Loucy (cell line): ENCODE measurements at regions not wholly inside any gene's neighbourhood (a gene's known extent, or its start where the extent isn't known, plus 50 kb on each side); places are given as distances from the start of the nearest gene placed in this dataset.

Experiments
- H2AFZ ChIP-seq: fragments of 200-600 bp; sonication (generic); 2 replicates; pipeline ENCODE4 v1.6.0; 2016; ENCODE audit warnings: antibody characterized with exemption, mild to moderate bottlenecking, low read length, moderate library complexity
- H3F3A ChIP-seq: fragments of 200-600 bp; 2 replicates; pipeline ENCODE4 v1.6.0; 2016; ENCODE audit warnings: antibody characterized with exemption, low read depth, mild to moderate bottlenecking
- H3K27me3 ChIP-seq: fragments of 200-600 bp; sonication (generic); 2 replicates; pipeline ENCODE4 v1.6.1; 2014; ENCODE audit warnings: low read length, mild to moderate bottlenecking; ENCODE audit not compliant: insufficient read depth, poor library complexity, severe bottlenecking
- H3K36me3 ChIP-seq: fragments of 200-600 bp; sonication (generic); 2 replicates; pipeline ENCODE4 v1.6.1; 2016; ENCODE audit warnings: low read length; ENCODE audit not compliant: insufficient read depth
- H3K4me1 ChIP-seq: fragments of 200-600 bp; sonication (generic); 2 replicates; pipeline ENCODE4 v1.5.1; 2014; ENCODE audit warnings: low read length, mild to moderate bottlenecking; ENCODE audit not compliant: insufficient read depth, poor library complexity, severe bottlenecking
- H3K4me2 ChIP-seq: fragments of 200-600 bp; sonication (generic); 2 replicates; pipeline ENCODE4 v1.6.0; 2014; ENCODE audit warnings: antibody characterized with exemption, low read length, low read depth, mild to moderate bottlenecking; ENCODE audit not compliant: poor library complexity, severe bottlenecking
- H3K4me3 ChIP-seq: fragments of 200-600 bp; sonication (generic); 2 replicates; pipeline ENCODE4 v1.5.1; 2014; ENCODE audit warnings: low read length, mild to moderate bottlenecking, mixed read lengths; ENCODE audit not compliant: poor library complexity, severe bottlenecking
- H3K79me2 ChIP-seq: fragments of 200-600 bp; sonication (generic); 2 replicates; pipeline ENCODE4 v1.6.1; 2014; ENCODE audit warnings: low read length; ENCODE audit not compliant: insufficient read depth
- H3K9ac ChIP-seq: fragments of 200-600 bp; sonication (generic); 2 replicates; pipeline ENCODE4 v1.6.0; 2014; ENCODE audit warnings: mild to moderate bottlenecking, low read depth, low read length, moderate library complexity; ENCODE audit not compliant: poor library complexity, severe bottlenecking
- H3K9me2 ChIP-seq: fragments of 200-600 bp; sonication (generic); replicated peaks from 2 replicates; pipeline ENCODE4 v1.6.1; 2016; ENCODE audit warnings: low read depth, low read length, mixed read lengths
- H3K9me3 ChIP-seq: fragments of 200-600 bp; sonication (generic); 2 replicates; pipeline ENCODE4 v1.6.1; 2014; ENCODE audit warnings: mild to moderate bottlenecking, antibody characterized with exemption, low read length, low read depth; ENCODE audit not compliant: insufficient read depth
- H4K20me1 ChIP-seq: fragments of 200-600 bp; sonication (generic); 2 replicates; pipeline ENCODE4 v1.6.0; 2014; ENCODE audit warnings: antibody characterized with exemption, low read length, mild to moderate bottlenecking; ENCODE audit not compliant: insufficient read depth, poor library complexity, severe bottlenecking
- EZH2phosphoT487 ChIP-seq: fragments of 200-600 bp; IDR thresholded peaks from 2 replicates; pipeline ENCODE4 v1.6.1; 2018; ENCODE audit warnings: antibody characterized with exemption, mild to moderate bottlenecking, moderate library complexity, borderline replicate concordance
- TF ChIP-seq, protein P1 (sequence below): fragments of 200-600 bp; sonication (generic); conservative IDR thresholded peaks from 2 replicates; pipeline ENCODE4 v1.5.1; 2014; ENCODE audit warnings: mild to moderate bottlenecking, antibody characterized with exemption, low read length

DNA sequence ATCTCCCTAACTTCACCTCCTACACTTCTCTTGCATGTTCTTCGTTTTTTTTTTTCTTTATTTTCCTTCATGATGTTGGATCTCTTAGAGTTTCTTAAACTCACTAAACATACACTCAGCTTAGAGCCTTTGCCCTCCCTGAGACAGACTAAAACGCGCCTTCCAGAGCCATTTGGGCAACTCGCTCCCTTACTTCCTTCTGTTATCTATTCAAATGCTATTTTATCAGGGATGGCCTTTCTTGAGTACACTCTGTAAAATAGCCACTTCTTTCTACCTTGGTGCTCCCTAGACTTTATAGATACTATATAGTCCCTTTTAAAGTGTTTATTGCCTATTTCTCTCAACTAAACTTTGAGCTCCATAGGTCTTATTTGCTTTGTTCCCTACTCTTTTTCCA, 598.2 kb upstream of the NECTIN3 start:
- no peaks in the 10 kb centered on the region for H3K4me1 ChIP-seq
- no peak for TF ChIP-seq EZH2phosphoT487
- TF ChIP-seq, protein P1, sequence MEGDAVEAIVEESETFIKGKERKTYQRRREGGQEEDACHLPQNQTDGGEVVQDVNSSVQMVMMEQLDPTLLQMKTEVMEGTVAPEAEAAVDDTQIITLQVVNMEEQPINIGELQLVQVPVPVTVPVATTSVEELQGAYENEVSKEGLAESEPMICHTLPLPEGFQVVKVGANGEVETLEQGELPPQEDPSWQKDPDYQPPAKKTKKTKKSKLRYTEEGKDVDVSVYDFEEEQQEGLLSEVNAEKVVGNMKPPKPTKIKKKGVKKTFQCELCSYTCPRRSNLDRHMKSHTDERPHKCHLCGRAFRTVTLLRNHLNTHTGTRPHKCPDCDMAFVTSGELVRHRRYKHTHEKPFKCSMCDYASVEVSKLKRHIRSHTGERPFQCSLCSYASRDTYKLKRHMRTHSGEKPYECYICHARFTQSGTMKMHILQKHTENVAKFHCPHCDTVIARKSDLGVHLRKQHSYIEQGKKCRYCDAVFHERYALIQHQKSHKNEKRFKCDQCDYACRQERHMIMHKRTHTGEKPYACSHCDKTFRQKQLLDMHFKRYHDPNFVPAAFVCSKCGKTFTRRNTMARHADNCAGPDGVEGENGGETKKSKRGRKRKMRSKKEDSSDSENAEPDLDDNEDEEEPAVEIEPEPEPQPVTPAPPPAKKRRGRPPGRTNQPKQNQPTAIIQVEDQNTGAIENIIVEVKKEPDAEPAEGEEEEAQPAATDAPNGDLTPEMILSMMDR, result no peak
- no peaks in the 10 kb centered on the region for H4K20me1 ChIP-seq
- H3K4me3 ChIP-seq, result no peak overlapping the region
- no peaks in the 10 kb centered on the region for H3K9me3 ChIP-seq
- no peaks in the 10 kb centered on the region for H3F3A ChIP-seq
- no peak overlapping the region for H2AFZ ChIP-seq
- H3K9me2 ChIP-seq, result no peaks in the 10 kb centered on the region
- H3K9ac ChIP-seq, result no peak overlapping the region
- H3K79me2 ChIP-seq, result no peaks in the 10 kb centered on the region
- H3K27me3 ChIP-seq, result no peaks in the 10 kb centered on the region
- H3K4me2 ChIP-seq, result no peak overlapping the region
- no peaks in the 10 kb centered on the region for H3K36me3 ChIP-seq

DNA sequence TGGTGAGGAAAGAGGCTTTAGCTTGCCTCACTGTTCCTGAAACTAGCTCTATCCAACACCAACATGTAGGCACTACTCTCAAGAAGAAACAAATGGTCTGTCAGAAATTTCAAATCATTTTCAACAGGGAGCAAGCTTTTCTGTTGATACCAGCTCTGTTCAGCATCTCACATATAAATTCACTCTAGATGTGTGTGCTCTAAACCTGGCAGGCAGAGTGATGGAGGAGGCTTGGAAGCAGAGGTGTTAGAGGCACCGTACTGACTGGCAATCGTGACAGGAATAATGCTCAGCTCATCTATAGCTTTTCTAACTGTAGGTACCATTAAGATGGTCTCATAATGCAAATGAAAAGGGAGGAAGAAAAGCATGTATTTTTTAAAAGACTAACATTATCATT, 597.2 kb upstream of the NECTIN3 start:
- H3F3A ChIP-seq, result no peaks in the 10 kb centered on the region
- H3K4me2 ChIP-seq, result no peak overlapping the region
- H3K27me3 ChIP-seq, result no peaks in the 10 kb centered on the region
- no peak overlapping the region for H2AFZ ChIP-seq
- no peak overlapping the region for H3K9ac ChIP-seq
- no peaks in the 10 kb centered on the region for H3K9me3 ChIP-seq
- TF ChIP-seq, protein P1, result no peak
- TF ChIP-seq EZH2phosphoT487, result no peak
- H3K4me1 ChIP-seq, result no peaks in the 10 kb centered on the region
- H3K36me3 ChIP-seq, result no peaks in the 10 kb centered on the region
- no peaks in the 10 kb centered on the region for H4K20me1 ChIP-seq
- no peaks in the 10 kb centered on the region for H3K9me2 ChIP-seq
- no peaks in the 10 kb centered on the region for H3K79me2 ChIP-seq
- H3K4me3 ChIP-seq, result no peak overlapping the region

DNA sequence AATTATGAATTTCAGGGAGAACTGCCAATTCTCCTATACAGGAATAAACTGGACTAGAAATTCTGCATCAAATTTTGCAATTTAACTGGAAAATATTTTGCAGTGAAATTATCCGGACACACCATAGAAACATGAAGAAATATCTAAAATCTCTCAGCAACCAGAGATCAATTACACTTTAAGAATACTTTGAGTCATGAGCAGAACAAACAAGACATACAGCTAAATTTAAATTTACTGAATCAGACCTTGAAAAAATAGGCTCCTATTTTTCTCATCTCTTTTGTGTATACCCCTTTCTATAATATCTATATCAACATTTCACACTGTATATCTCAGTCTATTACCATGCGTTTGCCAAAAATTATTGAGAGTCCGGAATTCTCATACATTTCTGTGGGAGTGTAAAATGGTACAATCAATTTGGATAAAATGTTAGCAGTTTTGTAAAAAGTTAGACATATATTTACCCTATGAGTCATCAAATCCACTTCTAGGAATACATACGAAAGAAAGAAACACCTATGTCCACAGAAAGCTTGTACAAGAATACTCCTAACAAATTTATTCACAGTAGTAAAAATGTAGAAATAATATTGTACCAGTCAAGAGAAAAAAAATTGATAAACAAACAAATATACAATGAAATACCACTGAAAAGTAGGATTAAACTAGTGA, 593.1 kb upstream of the NECTIN3 start:
- TF ChIP-seq, protein P1, result no peak
- TF ChIP-seq EZH2phosphoT487, result no peak
- Histone ChIP-seq H3K36me3 (no peaks in the 10 kb centered on the region), H3K9ac (no peak overlapping the region), H3K4me1 (no peaks in the 10 kb centered on the region), H3F3A (no peaks in the 10 kb centered on the region), H3K4me3 (no peak overlapping the region), H3K79me2 (no peaks in the 10 kb centered on the region), H3K4me2 (no peak overlapping the region), H3K27me3 (no peaks in the 10 kb centered on the region), H4K20me1 (no peaks in the 10 kb centered on the region), H3K9me2 (no peaks in the 10 kb centered on the region), H3K9me3 (peaks cover 11% of the 10 kb centered on the region; the same call in 1 of the 2 replicates), H2AFZ (no peak overlapping the region)
